ENCODE measurements at regions not wholly inside any gene's neighbourhood (a gene's known extent, or its start where the extent isn't known, plus 50 kb on each side); places are given as distances from the start of the nearest gene placed in this dataset.

DNA sequence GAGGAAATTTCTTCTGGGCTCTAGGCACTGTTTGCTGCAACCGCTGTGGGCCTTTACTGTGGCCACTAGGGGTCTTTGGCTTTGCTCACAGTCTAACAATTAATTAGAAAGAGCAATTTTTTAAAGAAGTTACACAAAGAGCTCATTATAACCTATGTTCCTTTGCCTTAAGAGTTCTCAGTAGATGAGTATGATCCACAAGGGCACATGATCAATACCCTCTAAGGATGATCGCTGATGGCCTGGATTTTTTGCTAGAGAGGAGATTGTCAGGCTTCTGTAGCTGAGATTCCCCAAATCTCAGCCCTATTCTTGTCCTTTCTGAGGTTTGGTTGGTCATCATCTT is 80.8 kb upstream of the RHOBTB1 start:
- TF ChIP-seq, protein P1, sequence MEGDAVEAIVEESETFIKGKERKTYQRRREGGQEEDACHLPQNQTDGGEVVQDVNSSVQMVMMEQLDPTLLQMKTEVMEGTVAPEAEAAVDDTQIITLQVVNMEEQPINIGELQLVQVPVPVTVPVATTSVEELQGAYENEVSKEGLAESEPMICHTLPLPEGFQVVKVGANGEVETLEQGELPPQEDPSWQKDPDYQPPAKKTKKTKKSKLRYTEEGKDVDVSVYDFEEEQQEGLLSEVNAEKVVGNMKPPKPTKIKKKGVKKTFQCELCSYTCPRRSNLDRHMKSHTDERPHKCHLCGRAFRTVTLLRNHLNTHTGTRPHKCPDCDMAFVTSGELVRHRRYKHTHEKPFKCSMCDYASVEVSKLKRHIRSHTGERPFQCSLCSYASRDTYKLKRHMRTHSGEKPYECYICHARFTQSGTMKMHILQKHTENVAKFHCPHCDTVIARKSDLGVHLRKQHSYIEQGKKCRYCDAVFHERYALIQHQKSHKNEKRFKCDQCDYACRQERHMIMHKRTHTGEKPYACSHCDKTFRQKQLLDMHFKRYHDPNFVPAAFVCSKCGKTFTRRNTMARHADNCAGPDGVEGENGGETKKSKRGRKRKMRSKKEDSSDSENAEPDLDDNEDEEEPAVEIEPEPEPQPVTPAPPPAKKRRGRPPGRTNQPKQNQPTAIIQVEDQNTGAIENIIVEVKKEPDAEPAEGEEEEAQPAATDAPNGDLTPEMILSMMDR (IDR thresholded peaks at IDR 0.05): peak in 2 of 4 experiments; percentile 28 to 35
- TF ChIP-seq POLR2A (IDR thresholded peaks at IDR 0.05): no peak

Measured in uterus (tissue), 2 donors.